ENCODE measurements at regions not wholly inside any gene's neighbourhood (a gene's known extent, or its start where the extent isn't known, plus 50 kb on each side); places are given as distances from the start of the nearest gene placed in this dataset.
"Not testable (repeated sequence)": the region's sequence is repeated elsewhere in the genome, so short reads cannot be mapped to it uniquely, and the experiment has no call there.

GRCh38 chr12:20093190-20093810 is 275.0 kb upstream of the PDE3A start:
- ATAC-seq = not testable (repeated sequence)

- no peak for ATAC-seq
Measured at GRCh38 chr12:20096430-20096829, 271.9 kb upstream of the PDE3A start.

- ATAC-seq = no peak
Measured at GRCh38 chr12:20097626-20098025, 270.7 kb upstream of the PDE3A start.

GRCh38 chr12:20099395-20100183 is 268.7 kb upstream of the PDE3A start:
- no peak for ATAC-seq

GRCh38 chr12:20101046-20101445 is 267.3 kb upstream of the PDE3A start:
- ATAC-seq = no peak

- no peak for ATAC-seq
Measured at GRCh38 chr12:20105943-20106342, 262.4 kb upstream of the PDE3A start.

- no peak for ATAC-seq
Measured at GRCh38 chr12:20109676-20110075, 258.7 kb upstream of the PDE3A start.

- ATAC-seq = not testable (repeated sequence)
Measured at GRCh38 chr12:20115371-20115770, 253.0 kb upstream of the PDE3A start.

- ATAC-seq = no peak
Measured at GRCh38 chr12:20119596-20120402, 248.5 kb upstream of the PDE3A start.

GRCh38 chr12:20120403-20120725 is 248.0 kb upstream of the PDE3A start:
- ATAC-seq = no peak

- ATAC-seq = no peak
Measured at GRCh38 chr12:20122274-20122673, 246.1 kb upstream of the PDE3A start.

GRCh38 chr12:20123465-20123864 is 244.9 kb upstream of the PDE3A start:
- ATAC-seq = no peak

GRCh38 chr12:20125276-20125798 is 243.0 kb upstream of the PDE3A start:
- no peak for ATAC-seq

- no peak for ATAC-seq
Measured at GRCh38 chr12:20126601-20127000, 241.7 kb upstream of the PDE3A start.

- ATAC-seq = no peak
Measured at GRCh38 chr12:20127413-20127812, 240.9 kb upstream of the PDE3A start.

- ATAC-seq = no peak
Measured at GRCh38 chr12:20128928-20129327, 239.4 kb upstream of the PDE3A start.

- no peak for ATAC-seq
Measured at GRCh38 chr12:20132818-20133217, 235.5 kb upstream of the PDE3A start.

- no peak for ATAC-seq
Measured at GRCh38 chr12:20134652-20135051, 233.7 kb upstream of the PDE3A start.

- no peak for ATAC-seq
Measured at GRCh38 chr12:20140751-20141150, 227.6 kb upstream of the PDE3A start.

GRCh38 chr12:20142316-20142715 is 226.0 kb upstream of the PDE3A start:
- no peak for ATAC-seq

GRCh38 chr12:20142956-20143355 is 225.4 kb upstream of the PDE3A start:
- no peak for ATAC-seq

- ATAC-seq = no peak
Measured at GRCh38 chr12:20144341-20144740, 224.0 kb upstream of the PDE3A start.

- ATAC-seq = no peak
Measured at GRCh38 chr12:20148241-20148640, 220.1 kb upstream of the PDE3A start.

All from activated CD4-positive, CD25-positive, alpha-beta regulatory T cell treated with anti-CD3 and anti-CD28 coated beads, Interleukin-2, amount 50 U/mL, for 24 hours (primary cell).